GM21528 (cell line): ENCODE measurements at regions not wholly inside any gene's neighbourhood (a gene's known extent, or its start where the extent isn't known, plus 50 kb on each side); places are given as distances from the start of the nearest gene placed in this dataset.
"Not testable (repeated sequence)": the region's sequence is repeated elsewhere in the genome, so short reads cannot be mapped to it uniquely, and the experiment has no call there.

Source experiments
- ATAC-seq: cut with Tn5 transposase; IDR thresholded peaks from one replicate; pipeline ENCODE4 v1.9.1; 2021; ENCODE audit warnings: mild to moderate bottlenecking, moderate library complexity; ENCODE audit not compliant: unreplicated experiment, low FRiP score

DNA sequence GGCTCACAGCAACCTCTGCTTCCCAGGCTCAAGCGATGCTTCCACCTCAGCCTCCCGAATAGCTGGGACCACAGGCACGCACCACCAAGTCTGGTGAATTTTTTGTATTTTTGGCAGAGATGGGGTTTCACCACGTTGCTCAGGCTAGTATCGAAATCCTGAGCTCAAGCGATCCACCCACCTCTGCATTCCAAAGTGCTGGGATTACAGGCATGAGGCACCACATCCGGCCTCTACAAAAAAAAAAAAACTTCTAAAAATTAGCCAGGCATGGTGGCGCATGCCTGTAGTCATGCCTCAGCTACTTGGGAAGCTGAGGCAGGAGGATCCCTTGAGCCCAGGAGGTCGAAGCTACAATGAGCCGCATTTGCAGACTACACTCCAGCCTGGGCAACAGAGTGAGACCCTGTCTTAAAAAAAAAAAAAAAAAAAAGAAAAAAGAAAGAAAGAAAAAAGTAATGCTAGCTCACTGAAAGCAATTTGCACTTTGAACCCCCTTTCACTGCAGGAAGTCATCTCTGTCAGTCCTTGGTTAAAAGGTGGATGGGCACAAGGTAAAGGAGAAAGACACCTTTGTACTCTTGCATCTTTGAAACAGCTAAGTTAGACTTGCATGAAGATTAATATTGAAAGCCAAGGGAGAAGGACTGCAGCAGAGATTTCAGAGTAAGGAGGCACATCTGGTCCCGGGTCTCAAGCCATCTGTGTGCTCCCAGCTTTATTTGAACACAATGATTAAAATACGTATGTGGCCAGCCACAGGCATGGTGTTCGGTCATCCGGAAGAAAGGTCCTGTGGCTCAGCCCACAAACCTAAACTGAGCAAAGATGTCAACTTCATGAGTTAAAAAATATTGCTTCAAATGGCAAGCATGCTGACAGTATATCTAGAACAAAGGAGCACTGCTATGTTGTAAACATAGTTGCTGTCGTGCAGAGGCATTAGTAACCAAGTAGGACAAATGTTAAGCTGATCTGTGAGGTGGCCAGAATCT, 103.8 kb upstream of the HMGA2 start:
- no peak for ATAC-seq

DNA sequence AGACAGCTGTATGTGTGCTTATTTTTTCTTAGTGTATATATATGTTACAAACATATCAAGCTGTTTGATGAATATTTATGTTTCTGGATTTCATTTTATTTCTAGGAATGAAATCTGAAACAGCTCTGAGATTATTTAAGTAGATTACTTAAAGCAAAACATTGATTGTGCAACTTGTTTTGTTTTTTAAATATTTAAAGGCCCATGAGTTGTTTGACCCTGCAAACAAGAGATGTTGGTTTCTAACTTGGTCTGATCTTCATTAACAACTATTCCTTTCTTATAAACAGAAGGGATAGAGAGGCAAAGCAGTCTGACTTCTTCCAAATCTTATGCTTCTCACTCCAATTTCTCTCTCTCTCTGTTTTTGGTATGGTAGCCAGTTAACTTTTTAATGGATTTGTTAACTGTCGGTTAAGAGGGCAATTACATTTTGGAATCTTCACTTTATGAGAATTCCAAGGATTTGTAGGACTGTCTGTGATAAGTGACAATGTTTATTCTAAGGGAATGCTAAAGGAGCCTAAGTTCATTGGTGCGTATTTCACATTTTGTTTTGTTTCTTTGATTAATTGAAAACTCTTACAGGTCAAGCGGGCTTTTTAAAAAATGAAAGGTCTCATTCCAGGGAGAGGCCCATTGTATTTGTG, 102.6 kb upstream of the HMGA2 start:
- ATAC-seq = no peak

DNA sequence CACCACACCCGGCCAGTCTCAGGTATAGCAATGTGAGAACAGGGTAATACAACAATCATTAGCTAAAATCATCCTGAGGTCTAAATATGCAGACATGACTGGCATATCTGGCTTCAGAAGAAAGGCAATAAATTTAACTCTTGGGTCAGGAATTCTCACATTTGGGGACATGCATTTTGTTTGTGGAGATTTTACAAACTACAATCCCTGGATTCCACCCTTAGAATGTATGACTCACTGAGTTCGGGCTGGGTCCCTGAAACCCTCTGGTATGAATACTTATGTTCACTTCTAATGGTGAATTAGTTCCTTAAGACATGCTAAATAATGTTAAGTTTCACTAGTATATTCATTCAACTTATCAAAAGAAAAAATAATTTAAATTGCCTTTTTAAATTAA, 98.9 kb upstream of the HMGA2 start:
- ATAC-seq = no peak

DNA sequence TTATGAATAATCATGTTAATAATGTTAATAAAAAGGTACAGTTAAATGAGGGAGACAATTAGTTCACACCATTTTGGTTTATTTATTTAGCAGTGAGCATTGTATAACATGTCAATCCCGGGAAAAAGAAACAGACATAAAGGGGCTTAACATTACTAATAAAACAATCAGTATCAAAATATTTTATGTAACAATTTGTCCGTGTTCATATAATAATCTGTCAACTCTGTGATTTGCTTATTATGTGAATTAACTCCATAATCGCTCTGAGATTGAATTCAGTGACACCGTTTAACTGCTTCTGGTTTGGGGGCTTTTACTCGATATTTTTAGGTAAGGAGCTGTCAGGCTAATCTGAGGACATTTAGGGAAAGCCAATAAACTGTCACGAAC, 95.8 kb upstream of the HMGA2 start:
- ATAC-seq = no peak

DNA sequence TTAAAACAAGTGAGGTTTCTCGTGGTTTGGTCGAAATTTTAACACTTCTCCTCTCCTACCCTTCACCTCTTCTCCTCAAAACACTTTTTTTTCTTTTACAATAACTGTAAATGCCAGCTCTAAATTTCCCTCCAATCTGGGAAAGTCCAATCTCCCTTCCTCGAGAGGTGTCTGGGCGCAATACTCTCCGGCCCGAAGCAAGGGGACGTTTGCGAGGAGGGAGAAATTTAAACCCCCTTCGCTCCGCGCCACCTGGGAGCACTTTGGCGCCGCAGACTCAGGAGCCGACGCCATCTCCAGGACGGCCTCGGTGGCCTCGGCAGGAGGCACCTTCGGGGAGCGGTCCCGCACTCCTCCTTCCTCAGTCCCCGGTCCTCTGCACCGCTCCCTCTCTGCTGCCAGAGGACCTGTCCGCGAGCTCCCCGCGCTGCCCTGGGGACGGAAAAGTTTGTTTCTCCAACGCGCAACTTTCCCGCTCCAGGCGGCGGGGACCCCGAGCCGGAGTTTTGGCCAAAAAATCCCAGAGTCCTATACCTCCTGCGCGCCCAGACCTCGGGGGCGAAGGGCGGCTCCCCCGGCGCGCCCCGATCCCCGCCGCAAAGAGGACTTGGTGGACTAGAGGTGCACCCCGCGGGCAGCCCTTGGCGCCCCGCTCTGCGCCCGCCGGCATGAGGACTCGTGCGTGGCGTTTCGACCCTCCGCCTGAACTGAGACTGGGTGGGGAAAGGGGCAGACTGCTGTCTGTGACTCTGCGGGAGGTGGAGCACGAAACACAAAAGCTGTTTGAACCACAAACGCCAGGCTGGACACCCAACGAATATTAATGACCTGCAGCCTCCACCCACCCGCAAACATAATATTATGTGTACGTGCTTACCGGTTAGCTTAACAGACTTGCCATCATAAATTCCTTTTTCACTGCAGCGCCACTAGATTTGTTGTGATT, 95.2 kb upstream of the HMGA2 start:
- ATAC-seq = no peak

DNA sequence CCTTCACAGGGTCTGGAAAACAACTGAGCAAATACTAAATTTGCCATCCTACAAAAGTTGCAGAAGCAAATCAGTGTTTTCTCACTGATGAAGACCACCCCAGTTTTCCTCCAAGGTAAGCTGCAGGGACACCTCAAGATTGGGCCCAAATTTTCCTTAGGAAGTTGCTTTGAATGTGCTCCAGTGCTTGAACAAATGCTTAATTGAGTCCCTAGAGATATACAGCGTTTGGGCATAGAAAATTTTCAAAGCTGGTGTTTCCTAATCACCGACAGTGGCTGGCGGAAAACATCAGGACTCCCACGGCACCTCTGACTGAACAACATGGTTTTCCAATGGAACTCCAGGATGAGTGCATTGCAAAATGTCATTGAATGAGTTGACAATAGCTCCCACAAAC, 92.5 kb upstream of the HMGA2 start:
- no peak for ATAC-seq

DNA sequence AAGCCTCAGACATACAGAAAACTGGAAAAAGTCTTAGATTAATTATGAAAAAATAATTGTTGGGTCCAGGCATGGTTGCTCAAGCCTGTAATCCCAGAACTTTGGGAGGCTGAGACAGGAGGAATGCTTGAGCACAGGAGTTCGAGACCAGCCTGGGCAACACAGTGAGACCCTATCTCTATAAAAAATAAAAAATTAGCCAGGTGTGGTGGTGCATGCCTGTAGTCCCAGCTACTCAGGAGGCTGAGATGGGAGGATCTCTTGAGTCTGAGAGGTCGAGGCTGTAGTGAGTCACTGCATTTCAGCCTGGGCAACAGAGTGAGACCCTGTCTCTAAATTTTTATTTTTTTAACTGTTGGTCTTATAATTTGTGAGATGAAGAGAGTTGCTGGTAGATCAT, 90.6 kb upstream of the HMGA2 start:
- not testable (repeated sequence) for ATAC-seq

DNA sequence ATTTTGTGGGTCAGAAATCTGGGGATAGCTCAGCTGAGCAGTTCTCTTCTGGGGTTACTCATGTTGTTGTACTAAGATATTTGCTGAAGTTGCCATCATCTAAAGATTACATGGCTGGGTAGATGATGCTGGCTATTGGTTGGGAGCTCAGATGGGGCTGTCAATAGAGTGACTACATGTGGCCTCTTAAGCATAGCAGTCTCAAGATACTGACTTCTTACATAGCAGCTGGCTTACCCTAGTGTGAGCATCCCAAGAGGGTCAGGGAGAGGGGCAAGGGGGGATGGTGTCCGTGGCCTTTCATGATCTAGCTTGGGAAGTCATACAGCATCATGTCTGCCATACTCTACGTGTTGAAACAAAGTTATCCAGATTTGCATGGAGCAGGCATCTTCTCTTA, 90.1 kb upstream of the HMGA2 start:
- no peak for ATAC-seq

DNA sequence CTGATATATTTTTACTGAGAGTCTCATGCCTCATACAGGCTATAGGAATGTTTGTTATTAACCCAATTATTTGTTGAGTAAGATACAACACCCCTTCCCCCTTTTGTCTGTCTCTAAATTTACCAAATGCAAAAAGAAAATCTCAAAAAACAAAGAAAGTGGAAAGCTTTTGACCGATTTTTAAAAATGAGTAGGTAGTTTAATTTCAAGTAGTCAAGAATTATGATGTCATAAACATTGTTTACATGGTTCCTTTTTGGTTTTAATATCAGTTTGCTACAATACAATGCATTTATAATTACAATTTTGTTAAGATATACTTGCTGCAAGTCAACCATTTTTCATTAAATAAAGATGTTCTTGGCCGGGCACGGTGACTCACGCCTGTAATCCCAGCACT, 84.7 kb upstream of the HMGA2 start:
- no peak for ATAC-seq

DNA sequence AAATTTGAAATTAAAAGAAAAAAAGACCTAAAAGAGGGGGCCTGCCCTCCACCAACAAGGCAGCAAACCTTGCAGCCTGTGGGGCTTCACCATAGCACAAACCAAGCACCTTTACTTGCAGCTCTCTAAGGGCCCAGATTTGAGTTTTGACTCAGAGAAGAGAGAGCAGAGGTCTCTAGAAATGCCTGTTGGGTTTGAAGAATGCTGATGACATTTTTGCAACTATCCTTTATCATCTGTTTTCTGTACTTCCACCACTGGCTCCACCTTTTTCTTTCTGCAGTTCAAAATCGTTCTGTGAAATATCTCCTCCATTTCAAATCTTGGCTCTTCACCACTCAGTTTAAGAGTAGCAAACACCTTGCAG, 83.8 kb upstream of the HMGA2 start:
- ATAC-seq = no peak

DNA sequence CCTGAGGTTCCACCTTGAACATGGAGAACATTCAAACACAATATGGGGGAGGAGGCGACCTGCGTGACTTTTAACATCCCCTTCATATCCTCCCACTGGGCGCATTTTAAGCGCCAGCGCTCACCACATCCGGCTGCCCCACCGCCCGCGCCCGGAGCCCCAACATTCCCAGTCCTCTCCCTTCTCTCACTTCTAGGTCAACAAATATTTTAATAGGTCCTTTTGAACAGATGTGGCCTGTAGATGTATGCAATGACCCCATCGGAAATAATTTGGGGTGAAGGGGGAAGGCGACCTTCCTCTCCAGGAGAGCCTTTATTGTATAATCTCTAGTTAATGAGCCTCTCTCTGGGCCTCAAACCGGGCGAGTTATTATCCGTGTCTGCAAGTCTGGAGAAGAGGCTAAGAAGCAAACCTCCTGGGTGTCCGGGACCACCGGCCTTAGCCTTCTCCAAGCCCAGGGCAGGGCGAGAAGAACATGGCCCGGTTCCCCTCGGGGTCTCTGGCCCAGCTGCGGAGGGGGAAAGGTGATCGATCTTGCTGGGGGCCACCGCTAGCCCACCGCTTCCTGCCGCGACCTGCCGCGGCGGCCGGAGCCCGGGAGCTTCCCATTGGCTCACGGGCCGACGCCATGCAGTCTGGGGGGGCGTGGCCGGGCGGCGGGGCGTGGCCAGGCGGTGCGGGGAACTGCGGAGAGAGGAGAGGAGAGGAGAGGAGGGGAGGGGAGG, 83.2 kb upstream of the HMGA2 start:
- no peak for ATAC-seq

DNA sequence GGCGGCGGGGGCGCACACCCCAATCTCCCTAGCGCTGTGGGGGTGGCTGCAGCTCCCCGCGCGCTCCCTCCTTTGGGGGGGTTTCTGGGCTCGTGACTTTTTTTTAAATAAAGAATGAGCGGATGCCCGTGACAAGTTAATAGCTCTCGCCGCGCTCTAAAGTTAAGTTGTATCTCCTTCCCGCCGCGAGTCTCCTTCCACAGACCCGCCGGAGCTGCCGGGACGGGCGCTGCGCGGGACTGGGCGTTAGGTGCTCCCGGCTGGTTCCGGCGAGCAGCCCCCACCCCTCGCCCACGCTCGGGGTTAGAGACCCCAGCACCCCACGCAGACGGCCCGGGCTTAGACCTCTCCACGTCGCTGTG, 82.6 kb upstream of the HMGA2 start:
- no peak for ATAC-seq

DNA sequence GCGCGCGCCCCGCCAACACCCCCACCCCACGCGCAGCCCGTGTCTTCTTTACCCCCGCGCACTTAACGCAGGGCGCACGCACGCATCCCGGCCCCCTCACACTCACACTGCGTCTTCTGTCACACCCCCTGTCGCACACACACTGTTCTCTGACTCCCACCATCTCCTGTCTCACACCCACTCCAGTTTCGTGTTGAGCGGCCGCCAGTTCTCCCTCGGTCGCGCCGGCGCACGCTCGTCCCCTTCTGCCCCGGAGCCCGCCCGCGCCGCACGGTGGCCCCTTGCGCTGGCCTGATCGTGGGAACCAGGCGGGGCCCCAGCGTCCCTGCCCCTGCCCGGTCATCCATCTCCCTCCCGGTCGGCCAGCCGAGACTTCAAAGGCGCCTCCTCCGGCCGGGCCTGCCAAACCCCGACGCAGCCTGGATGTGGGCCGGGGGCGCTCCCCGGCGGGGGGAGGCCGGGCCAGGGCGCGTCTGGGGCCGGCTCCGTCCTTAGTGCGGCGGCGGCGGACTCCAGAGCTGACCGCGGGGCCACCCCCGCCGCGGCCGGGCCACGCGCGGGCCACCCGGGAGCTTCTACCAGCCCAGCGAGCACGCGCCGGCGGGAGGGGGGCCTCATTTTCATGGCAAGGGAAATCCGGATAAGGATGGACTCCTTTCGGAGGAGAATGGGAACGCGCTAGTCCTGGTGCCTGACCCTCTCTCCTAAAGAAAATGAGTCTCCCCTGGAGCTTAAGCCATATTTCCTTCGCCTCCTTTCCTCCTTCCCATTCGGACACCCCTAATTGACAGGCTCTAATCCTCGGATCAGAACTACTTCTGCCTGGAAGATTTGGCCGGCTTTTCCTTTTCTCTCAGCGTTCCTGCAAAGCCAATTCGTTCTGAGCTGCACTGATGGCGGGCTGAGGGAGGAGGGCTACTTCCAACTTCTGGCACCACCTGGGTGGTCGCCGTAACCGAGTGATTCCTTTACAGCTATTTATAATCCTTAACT, 82.0 kb upstream of the HMGA2 start:
- no peak for ATAC-seq

DNA sequence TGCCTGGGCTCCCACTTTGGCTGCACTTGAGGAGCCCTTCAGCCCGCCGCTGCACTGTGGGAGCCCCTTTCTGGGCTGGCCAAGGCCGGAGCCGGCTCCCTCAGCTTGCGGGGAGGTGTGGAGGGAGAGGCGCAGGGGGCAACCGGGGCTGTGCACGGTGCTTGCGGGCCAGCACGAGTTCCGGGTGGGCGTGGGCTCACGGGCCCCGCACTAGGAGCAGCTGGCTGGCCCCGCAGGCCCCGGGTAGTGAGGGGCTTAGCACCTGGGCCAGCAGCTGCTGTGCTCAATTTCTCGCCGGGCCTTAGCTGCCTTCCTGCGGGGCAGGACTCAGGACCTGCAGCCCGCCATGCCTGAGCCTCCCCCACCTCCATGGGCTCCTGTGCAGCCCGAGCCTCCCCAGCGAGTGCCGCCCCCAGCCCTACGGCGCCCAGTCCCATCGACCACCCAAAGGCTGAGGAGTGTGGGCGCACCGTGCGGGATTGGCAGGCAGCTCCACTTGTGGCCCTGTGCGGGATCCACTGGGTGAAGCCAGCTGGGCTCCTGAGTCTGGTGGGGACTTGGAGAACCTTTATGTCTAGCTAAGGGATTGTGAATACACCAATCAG, 79.9 kb upstream of the HMGA2 start:
- not testable (repeated sequence) for ATAC-seq

DNA sequence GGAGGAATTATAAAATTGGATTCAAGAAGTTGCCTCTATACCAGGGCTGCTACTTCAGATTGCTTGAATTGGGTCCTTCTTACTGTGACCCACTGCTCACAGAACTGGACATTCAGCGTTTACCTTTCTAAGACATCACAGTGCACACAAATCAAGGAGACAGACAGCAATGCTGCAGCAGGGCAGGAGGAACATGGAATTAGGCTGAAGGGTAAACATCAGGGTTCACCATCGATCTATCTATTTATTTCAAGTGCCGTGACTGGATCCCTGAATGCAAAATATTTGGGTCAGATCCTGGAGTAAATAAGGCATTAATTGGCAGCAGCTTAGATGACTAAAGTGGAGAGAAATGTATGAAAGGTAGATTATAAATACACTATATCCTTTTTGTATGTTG, 76.9 kb upstream of the HMGA2 start:
- ATAC-seq = no peak

DNA sequence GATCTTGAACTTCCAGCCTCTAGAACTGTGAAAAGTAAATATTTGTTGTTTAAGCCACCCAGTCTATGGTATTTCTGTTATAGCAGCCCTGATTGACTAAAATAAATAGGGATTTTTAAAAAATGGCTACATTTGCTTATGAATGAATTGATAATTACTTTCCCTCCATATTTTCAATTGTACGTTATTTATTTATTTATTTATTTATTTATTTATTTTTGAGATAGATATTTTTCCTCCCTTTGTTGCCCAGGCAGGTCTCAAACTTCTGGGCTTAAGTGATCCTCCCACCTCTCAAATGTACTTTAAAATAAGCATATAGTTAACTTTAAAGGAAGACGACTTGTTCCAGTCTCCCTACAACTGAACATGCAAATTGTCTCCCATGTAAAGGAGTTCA, 76.0 kb upstream of the HMGA2 start:
- no peak for ATAC-seq

DNA sequence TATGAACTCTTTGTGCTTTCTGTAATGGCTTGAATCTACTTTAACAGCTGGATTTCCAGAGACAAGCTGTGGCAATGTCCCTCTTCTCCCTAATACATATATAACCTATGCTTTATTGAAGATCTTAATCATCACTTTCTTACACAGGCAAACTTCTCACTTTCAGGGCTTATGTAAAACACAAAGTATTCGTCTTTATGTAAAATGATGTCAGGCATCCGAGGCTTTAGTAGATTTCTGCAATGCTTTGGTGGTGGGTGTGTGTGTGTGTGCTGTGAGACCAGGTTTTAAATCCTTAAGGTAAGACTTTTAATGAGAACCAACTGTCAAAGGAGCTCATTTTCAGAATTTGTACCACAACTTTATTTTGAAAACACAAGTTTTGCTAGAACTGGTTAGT, 70.0 kb upstream of the HMGA2 start:
- ATAC-seq = no peak

DNA sequence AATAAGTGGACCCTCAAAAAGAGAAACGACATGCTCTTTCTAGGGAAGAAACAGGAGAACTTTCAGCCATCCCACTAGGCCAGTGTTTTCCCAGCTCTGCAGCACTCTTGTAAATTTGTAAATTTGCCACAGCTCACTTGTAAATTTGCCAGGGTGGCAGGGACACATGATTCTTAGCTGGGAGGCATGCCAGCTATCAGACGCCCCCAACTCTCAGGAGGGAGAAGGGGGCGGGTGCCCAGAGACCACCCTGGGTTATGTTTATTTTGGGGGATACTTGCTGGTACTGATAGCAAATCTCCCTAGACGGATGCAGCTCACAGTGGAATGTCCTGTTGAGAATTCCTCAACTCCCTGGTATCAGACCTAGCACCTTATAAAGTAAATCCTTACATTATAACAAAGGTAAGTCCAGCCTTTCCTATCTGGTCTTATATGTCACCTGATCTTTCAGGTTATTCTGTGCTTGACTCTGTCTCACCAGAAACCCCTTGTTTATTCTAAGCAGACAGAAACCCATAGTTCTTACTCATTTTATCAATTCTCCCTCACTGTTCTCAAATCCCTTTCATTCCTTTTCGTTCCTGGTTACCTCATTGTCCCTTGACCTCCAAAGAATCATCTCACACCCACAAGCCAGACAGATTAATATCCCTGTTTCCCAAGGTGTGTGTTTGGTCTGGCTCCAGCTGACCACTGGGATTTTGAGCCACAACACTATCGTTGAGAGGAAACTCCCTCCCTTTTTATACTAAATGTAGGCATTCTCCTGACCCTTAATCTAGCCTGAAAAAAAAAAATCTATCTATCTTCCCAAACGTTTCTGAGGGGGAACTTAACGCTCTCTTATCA, 69.3 kb upstream of the HMGA2 start:
- ATAC-seq = no peak
